IPS-15b (cell line): ENCODE measurements at regions not wholly inside any gene's neighbourhood (a gene's known extent, or its start where the extent isn't known, plus 50 kb on each side); places are given as distances from the start of the nearest gene placed in this dataset.
A peak's percentile ranks its signal among the peaks of the same experiment; 100 is the strongest.

Experiments
- H3K27me3 ChIP-seq: one replicate; pipeline ENCODE4 v1.6.1; 2013; ENCODE audit warnings: low read length; ENCODE audit not compliant: control insufficient read depth, insufficient read depth
- H3K36me3 ChIP-seq: one replicate; pipeline ENCODE4 v1.6.1; 2013; ENCODE audit warnings: low read length; ENCODE audit not compliant: control insufficient read depth, insufficient read depth
- H3K4me1 ChIP-seq: one replicate; pipeline ENCODE4 v1.6.1; 2013; ENCODE audit warnings: mild to moderate bottlenecking, low read length; ENCODE audit not compliant: control insufficient read depth, insufficient read depth
- H3K4me3 ChIP-seq: one replicate; pipeline ENCODE4 v1.5.1; 2013; ENCODE audit warnings: low read depth, low read length
- H3K9ac ChIP-seq: one replicate; pipeline ENCODE4 v1.6.1; 2013; ENCODE audit warnings: low read depth, mild to moderate bottlenecking, low read length
- H3K9me3 ChIP-seq: one replicate; pipeline ENCODE4 v1.6.1; 2013; ENCODE audit warnings: mild to moderate bottlenecking, low read length; ENCODE audit not compliant: control insufficient read depth, insufficient read depth

DNA sequence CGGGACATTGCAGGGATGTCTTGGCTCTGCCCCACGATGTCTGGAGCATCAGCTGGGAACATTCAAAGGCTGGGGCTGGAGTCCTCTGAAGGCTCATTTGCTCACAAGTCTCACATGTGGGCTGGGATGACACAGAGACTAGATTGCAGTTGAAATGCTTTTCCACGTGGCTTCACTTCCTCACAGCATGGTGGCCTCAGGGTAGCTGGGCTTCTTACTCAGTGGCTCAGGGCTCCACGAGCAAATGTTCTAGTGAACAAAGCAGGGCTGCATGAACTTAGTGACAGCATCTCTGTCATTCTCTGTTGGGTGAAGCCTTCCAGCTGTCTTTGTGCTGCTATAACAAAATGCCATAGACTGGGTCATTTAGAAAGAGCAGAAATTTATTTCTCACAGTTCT lies 247.0 kb upstream of the POU3F1 start:
- no peak overlapping the region for H3K9ac ChIP-seq
- peaks cover 9% of the 10 kb centered on the region for H3K4me1 ChIP-seq
- H3K4me3 ChIP-seq, result no peak overlapping the region
- no peaks in the 10 kb centered on the region for H3K27me3 ChIP-seq
- no peaks in the 10 kb centered on the region for H3K36me3 ChIP-seq
- no peaks in the 10 kb centered on the region for H3K9me3 ChIP-seq

DNA sequence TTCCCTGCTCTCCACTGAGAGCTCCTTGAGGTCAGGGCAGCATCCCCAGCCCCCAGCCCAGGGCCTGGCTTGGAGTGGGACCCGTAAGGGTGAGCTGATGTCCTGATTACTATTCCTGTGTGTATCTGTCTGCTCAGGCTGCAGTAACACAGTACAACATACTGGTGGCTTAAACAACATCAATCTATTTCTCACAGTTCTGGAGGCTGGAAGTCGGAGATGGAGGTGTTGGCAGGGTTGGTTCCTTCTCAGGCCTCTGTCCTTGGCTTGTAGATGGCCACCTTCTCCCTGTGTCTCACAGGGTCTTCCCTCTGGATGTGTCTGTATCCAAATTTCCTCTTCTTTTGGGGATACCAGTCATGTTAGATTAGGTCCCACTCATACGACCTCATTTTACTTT lies 246.4 kb upstream of the POU3F1 start:
- Histone ChIP-seq H3K4me3 (no peak overlapping the region), H3K27me3 (no peaks in the 10 kb centered on the region), H3K4me1 (peaks cover 9% of the 10 kb centered on the region), H3K36me3 (no peaks in the 10 kb centered on the region), H3K9ac (no peak overlapping the region), H3K9me3 (no peaks in the 10 kb centered on the region)

DNA sequence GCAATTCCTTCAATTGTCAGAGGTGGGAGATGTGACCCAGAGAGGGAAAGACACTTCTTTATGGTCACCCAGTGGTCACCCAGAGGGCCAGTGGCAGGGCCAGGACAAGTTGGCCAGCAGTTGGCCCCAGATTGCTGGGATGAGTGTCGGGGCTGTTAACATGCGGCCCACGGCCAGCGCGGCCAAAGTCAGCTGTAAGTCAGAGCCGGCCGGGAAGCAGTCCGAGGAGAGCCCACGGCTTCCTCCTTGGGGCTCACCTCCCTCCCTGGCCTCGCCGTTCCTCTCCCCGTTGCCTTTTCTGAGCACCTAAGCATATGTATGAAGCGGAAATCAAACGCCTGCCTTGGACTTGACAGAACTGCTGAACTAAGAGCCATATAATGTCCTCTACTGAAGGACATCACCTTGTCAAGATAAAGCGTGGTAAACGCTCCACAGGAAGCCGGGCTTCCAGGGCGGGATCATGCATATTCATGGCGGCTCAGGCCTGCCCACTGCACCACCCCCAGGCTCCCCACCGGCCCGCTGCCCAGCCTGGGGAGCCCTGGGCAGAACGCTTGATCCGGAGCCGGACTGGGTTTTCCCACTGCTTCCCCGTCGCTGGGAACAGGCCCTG lies 245.4 kb upstream of the POU3F1 start:
- Histone ChIP-seq H3K27me3 (no peaks in the 10 kb centered on the region), H3K9ac (peak overlapping the region; percentile 8), H3K9me3 (no peaks in the 10 kb centered on the region), H3K4me1 (peaks cover 17% of the 10 kb centered on the region), H3K36me3 (no peaks in the 10 kb centered on the region), H3K4me3 (peak overlapping the region; percentile 23)

DNA sequence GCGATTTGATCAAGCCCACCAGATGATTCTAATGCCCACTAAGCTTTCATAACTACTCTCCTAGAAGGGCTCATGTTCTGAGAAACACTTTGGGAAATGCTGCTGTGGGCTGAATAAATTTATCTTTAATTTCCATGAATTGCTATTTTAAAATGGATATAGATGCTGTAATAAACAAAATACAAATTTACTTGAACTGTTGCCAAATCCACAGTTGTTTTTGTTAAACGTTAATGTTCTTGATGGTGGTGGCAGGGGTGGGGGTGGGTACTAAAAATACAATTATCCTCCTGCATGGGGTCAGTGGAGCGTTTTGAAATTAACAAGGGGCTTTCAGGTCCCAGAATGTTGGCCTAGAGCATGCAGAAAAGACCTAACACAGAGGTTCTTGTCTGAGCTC lies 244.7 kb upstream of the POU3F1 start:
- H3K4me3 ChIP-seq, result no peak overlapping the region
- no peak overlapping the region for H3K9ac ChIP-seq
- no peaks in the 10 kb centered on the region for H3K9me3 ChIP-seq
- H3K4me1 ChIP-seq, result peaks cover 19% of the 10 kb centered on the region
- H3K36me3 ChIP-seq, result no peaks in the 10 kb centered on the region
- no peaks in the 10 kb centered on the region for H3K27me3 ChIP-seq

DNA sequence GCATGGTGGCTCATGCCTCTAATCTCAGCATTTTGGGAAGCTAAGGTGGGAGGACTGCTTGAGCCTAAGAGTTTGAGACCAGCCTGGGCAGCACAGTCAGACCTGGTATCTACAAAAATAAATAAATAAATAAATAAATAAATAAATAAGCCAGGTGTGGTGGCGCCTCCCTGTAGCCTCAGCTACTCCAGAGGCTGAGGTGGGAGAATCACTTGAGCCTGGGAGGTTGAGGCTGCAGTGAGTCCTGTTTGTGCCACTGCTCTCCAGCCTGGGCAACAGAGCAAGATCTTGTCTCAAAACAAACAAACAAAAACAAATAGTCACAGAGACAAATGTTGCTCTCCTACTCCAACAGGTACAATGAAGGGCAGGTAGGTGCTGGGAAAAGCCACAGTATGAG lies 242.4 kb upstream of the POU3F1 start:
- Histone ChIP-seq H3K4me1 (peaks cover 22% of the 10 kb centered on the region), H3K4me3 (no peak overlapping the region)

DNA sequence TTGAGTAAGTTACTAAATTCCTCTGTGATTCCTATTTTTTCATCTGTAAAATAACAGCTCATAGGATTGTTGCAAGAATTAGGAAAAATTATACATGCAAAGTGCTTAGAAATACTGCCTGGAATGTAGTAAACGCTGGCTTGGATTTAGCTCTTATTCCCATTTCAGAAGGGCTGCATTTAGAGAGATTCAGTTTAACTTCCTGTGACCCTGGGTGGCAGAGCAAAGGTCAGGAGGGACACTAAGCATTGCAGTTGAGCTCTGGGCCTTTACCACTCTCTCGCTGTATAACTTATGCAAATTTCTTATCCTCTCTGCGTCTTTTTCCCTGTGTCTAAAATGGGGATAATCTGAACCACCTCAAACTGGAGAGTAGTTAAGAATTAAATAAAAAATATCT lies 241.0 kb upstream of the POU3F1 start:
- no peaks in the 10 kb centered on the region for H3K36me3 ChIP-seq
- no peaks in the 10 kb centered on the region for H3K9me3 ChIP-seq
- peaks cover 21% of the 10 kb centered on the region for H3K4me1 ChIP-seq
- H3K9ac ChIP-seq, result no peak overlapping the region
- no peak overlapping the region for H3K4me3 ChIP-seq
- no peaks in the 10 kb centered on the region for H3K27me3 ChIP-seq

More for the DNA sequence above, 242.4 kb upstream of the POU3F1 start:
- H3K27me3 ChIP-seq, result no peaks in the 10 kb centered on the region
- H3K9ac ChIP-seq, result no peak overlapping the region
- no peaks in the 10 kb centered on the region for H3K9me3 ChIP-seq
- H3K36me3 ChIP-seq, result no peaks in the 10 kb centered on the region

DNA sequence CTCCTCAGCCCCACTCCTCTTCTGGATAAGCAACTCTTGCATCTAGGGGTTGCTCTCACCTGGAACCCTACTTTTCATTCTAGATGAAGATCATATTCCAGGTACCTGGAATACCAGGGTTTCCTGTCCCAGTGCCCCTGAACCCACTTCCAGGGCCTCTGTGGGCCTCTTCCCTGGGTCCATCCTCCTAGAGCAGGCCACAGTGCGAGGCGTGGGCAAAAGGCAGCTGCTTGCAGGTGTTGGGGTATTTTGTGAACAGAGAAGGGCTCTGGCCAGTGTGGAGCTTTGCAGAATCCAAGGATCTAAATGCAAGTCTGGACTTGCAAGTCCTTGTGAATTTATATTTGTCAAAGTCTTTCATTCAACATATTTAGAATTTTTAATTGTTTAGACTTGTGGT lies 240.4 kb upstream of the POU3F1 start:
- Histone ChIP-seq H3K9ac (no peak overlapping the region), H3K9me3 (no peaks in the 10 kb centered on the region), H3K27me3 (no peaks in the 10 kb centered on the region), H3K36me3 (no peaks in the 10 kb centered on the region), H3K4me1 (peaks cover 18% of the 10 kb centered on the region), H3K4me3 (no peak overlapping the region)

DNA sequence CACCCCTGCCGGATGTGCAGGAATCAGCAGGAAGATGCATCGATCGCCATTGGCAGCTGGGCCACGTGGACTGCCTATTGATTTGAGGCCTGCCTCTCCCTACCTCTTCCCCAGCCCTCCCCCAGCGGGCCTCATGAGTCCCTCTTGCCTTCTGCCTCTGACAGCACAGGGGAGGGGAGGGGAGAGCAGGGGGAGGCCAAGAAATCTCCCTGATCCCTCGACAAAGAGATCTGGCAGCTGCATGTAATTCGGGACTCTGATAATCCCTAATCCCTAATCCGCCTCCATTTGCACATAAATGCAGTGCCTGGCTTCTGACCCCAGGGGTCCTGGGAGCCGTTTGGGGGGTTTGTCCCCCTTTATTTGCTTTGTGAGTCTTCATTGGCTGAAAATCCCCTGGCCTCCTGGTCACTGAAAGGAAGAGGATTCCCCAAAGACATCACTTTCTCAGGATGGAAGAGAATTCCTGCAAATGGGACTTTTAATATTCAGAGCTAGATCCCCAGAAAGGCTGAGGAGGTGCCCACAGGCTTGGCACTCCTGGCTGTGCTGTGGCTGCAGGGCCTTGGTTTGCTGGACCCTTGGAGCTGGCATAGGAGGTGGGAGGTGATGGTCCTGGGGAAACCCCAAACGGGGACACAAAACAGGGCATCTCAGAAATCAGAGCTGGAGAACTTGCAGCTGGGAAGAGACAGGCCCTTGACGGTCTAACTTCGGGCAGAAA lies 239.4 kb upstream of the POU3F1 start:
- Histone ChIP-seq H3K9ac (no peak overlapping the region), H3K36me3 (no peaks in the 10 kb centered on the region), H3K9me3 (no peaks in the 10 kb centered on the region), H3K27me3 (no peaks in the 10 kb centered on the region), H3K4me3 (no peak overlapping the region), H3K4me1 (peaks cover 13% of the 10 kb centered on the region)

DNA sequence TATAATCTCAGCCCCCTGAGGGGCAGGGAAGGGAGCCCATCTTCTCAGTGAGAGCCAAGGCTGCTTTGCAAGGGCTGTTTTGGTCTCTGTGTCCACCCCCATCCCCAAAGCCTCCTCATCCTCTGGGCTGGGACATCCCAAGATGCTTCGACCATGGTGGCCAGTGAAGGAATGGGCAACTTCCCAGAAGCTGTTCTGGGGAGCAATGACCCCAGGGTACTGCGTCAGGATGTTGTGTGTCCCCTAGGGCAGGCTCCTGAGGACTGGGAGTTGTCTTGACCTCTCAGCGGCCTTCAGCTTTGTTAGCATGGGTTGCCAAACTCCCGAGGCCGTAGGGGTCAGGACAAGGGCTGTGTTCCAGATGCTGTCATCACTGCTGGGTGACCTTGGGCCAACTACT lies 238.4 kb upstream of the POU3F1 start:
- Histone ChIP-seq H3K4me1 (peaks cover 13% of the 10 kb centered on the region), H3K36me3 (no peaks in the 10 kb centered on the region), H3K4me3 (no peak overlapping the region), H3K9me3 (no peaks in the 10 kb centered on the region), H3K9ac (no peak overlapping the region), H3K27me3 (no peaks in the 10 kb centered on the region)

DNA sequence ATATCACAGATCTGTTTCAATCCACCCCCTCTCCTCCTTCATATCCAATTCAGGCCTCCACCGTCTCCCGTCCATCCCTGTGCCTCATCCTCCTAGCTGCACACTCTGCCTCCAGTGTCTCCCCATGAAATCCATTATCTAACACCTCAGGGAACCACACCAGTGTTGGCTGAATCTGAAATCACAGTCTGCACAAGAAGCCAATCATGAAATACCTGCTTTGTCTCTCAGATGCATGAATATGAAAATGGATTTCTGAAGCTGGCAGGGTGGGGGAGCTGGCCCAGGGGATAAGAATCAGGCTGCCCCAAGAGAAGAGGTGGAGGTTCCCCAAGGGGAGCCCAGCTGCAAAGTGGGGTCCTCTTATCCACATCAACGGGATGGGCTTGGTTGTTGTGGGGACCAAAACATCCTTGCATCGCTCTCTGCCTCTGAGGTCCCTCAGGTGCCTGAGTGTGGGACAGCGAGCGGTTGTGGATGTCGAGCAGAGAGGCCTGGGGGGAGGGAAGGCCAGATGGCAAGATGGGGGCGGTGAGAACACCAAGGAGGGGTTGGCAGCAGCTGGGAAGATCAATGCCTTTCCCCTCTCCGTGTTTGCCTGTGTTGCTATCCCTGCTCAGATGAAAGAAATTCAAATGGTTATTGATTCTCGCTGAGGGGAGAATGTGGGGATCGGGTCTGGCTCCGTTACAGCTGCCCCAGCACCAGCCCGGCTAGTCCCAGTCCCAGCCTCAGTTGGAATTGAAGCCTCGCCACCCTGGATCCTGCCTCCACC lies 237.3 kb upstream of the POU3F1 start:
- Histone ChIP-seq H3K4me3 (no peak overlapping the region), H3K9ac (no peak overlapping the region), H3K9me3 (no peaks in the 10 kb centered on the region), H3K27me3 (no peaks in the 10 kb centered on the region), H3K36me3 (no peaks in the 10 kb centered on the region), H3K4me1 (peaks cover 13% of the 10 kb centered on the region)

DNA sequence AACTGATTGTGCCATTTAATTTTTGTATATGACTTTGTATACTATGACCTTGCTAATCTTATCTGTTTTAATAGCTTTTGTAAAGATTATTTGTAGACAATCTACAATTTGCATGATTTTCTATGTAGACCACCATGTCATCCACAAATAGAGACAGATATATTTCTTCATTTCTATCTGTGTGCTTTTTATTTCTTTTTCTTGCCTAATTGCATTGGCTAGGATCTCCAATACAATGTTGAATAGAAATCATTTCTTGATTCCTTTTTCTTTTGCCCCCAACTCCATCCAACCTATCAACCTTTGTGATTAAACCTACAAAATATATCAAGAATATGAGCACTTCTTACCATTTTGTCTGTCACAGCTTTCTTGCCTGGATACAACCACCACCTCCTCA lies 232.6 kb upstream of the POU3F1 start:
- no peaks in the 10 kb centered on the region for H3K36me3 ChIP-seq
- H3K4me3 ChIP-seq, result no peak overlapping the region
- H3K27me3 ChIP-seq, result no peaks in the 10 kb centered on the region
- H3K9ac ChIP-seq, result no peak overlapping the region
- H3K4me1 ChIP-seq, result no peaks in the 10 kb centered on the region
- peaks cover 4% of the 10 kb centered on the region for H3K9me3 ChIP-seq

DNA sequence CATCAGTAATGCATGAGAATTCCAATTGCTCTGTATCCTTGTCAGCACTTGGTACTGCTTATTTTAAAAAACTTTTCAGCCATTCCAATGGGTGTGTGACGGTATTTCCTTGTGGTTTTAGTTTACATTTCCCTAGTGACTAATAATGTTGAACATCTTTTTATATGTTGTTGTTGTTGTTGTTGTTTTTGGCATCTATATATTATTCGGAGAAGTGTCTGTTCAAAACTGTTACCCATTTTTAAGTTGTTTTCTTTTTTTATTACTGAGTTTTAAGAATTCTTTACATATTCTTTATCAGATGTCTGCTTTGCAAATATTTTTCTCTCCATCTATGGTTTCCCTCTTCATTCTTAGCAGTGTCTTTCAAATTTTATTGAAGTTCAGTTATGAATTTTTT lies 231.1 kb upstream of the POU3F1 start:
- H3K4me3 ChIP-seq, result no peak overlapping the region
- H3K27me3 ChIP-seq, result no peaks in the 10 kb centered on the region
- peaks cover 2% of the 10 kb centered on the region for H3K4me1 ChIP-seq
- H3K36me3 ChIP-seq, result no peaks in the 10 kb centered on the region
- H3K9me3 ChIP-seq, result peaks cover 4% of the 10 kb centered on the region
- no peak overlapping the region for H3K9ac ChIP-seq
